ENCODE measurements at regions not wholly inside any gene's neighbourhood (a gene's known extent, or its start where the extent isn't known, plus 50 kb on each side); places are given as distances from the start of the nearest gene placed in this dataset.

DNA sequence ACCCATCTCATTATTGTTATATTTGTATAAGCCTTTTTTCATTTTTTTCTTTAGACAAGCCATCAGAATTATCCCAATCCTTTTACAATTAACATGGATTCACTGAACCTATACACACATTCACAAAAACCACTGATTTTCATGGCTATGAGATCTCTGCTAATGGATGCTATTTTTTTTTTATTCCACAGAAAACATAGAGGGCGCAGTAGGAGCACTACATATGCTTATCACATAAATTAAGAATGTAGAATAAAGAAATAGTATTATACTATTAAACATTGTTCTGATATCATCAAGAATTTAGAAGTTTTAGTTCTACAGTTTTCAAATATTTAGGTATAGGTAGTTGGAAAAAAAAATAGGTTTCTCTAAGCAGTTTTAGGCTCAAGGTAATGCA, 1477.4 kb downstream of the ARAP2 start:
- TF ChIP-seq, protein P1, sequence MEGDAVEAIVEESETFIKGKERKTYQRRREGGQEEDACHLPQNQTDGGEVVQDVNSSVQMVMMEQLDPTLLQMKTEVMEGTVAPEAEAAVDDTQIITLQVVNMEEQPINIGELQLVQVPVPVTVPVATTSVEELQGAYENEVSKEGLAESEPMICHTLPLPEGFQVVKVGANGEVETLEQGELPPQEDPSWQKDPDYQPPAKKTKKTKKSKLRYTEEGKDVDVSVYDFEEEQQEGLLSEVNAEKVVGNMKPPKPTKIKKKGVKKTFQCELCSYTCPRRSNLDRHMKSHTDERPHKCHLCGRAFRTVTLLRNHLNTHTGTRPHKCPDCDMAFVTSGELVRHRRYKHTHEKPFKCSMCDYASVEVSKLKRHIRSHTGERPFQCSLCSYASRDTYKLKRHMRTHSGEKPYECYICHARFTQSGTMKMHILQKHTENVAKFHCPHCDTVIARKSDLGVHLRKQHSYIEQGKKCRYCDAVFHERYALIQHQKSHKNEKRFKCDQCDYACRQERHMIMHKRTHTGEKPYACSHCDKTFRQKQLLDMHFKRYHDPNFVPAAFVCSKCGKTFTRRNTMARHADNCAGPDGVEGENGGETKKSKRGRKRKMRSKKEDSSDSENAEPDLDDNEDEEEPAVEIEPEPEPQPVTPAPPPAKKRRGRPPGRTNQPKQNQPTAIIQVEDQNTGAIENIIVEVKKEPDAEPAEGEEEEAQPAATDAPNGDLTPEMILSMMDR (IDR thresholded peaks at IDR 0.05) = no peak
- no peak for TF ChIP-seq POLR2A (IDR thresholded peaks at IDR 0.05)
- TF ChIP-seq EP300 (IDR thresholded peaks at IDR 0.05) = no peak
